ENCODE measurements at regions not wholly inside any gene's neighbourhood (a gene's known extent, or its start where the extent isn't known, plus 50 kb on each side); places are given as distances from the start of the nearest gene placed in this dataset.
A peak's percentile ranks its signal among the peaks of the same experiment; 100 is the strongest.
"Not testable (repeated sequence)": the region's sequence is repeated elsewhere in the genome, so short reads cannot be mapped to it uniquely, and the experiment has no call there.

DNA sequence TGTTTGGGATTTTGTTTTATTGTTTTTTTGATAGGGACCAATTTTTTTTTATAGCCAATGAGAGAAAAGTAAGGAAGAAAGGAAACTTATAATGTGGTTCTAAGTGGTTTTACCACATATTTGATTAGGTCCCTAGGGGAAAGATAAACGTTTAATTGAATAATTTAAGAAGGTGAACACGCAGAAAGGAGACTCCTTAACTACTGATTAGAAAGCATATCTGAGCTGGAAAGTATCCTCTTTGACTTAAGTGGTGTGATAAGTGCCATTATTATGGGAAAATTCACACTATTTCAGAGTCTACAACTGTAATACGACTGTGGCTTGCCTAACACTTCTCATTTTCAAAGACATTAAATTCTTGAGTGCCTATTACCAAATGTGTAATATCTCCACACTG is 106.5 kb upstream of the GRAMD1B start:
- no peak overlapping the region for H3K27ac Mint-ChIP-seq (ENCODE audit: unreplicated experiment)
- H3K36me3 Mint-ChIP-seq (ENCODE audit: unreplicated experiment) = no peaks in the 10 kb centered on the region
- no peak for DNase-seq
- H3K9me3 Mint-ChIP-seq (ENCODE audit: unreplicated experiment) = no peaks in the 10 kb centered on the region
- no peaks in the 10 kb centered on the region for H3K4me1 Mint-ChIP-seq (ENCODE audit: low read depth, unreplicated experiment)
- TF ChIP-seq, protein P1, sequence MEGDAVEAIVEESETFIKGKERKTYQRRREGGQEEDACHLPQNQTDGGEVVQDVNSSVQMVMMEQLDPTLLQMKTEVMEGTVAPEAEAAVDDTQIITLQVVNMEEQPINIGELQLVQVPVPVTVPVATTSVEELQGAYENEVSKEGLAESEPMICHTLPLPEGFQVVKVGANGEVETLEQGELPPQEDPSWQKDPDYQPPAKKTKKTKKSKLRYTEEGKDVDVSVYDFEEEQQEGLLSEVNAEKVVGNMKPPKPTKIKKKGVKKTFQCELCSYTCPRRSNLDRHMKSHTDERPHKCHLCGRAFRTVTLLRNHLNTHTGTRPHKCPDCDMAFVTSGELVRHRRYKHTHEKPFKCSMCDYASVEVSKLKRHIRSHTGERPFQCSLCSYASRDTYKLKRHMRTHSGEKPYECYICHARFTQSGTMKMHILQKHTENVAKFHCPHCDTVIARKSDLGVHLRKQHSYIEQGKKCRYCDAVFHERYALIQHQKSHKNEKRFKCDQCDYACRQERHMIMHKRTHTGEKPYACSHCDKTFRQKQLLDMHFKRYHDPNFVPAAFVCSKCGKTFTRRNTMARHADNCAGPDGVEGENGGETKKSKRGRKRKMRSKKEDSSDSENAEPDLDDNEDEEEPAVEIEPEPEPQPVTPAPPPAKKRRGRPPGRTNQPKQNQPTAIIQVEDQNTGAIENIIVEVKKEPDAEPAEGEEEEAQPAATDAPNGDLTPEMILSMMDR (IDR thresholded peaks at IDR 0.05; ENCODE audit: partially characterized antibody, unreplicated experiment) = no peak
- no peak overlapping the region for H3K4me3 Mint-ChIP-seq (ENCODE audit: unreplicated experiment)
- H3K27me3 Mint-ChIP-seq (ENCODE audit: unreplicated experiment) = no peaks in the 10 kb centered on the region

DNA sequence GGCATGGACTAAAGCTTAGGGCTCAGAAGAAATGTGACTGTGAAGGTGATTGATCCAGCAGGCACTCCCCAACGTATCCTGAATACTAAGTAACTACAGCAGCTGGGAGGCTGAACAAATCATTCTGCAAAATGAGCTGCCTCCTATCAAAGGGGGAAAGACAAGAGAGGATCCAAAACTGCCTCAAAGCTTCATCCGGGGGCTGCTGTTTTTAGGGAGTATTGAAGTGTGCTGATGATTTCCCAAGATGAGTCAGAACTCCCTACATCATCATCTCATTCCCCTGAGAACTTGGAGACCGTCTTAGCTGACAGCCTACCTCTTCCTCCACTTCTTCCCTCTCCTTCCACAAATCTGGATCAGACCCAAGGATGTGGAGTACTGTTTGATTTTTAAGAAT is 108.4 kb upstream of the GRAMD1B start:
- no peak overlapping the region for H3K27ac Mint-ChIP-seq (ENCODE audit: unreplicated experiment)
- no peak overlapping the region for H3K4me3 Mint-ChIP-seq (ENCODE audit: unreplicated experiment)
- no peaks in the 10 kb centered on the region for H3K36me3 Mint-ChIP-seq (ENCODE audit: unreplicated experiment)
- H3K4me1 Mint-ChIP-seq (ENCODE audit: low read depth, unreplicated experiment) = no peaks in the 10 kb centered on the region
- no peaks in the 10 kb centered on the region for H3K27me3 Mint-ChIP-seq (ENCODE audit: unreplicated experiment)
- TF ChIP-seq, protein P1 (IDR thresholded peaks at IDR 0.05; ENCODE audit: partially characterized antibody, unreplicated experiment) = no peak
- peaks cover 4% of the 10 kb centered on the region for H3K9me3 Mint-ChIP-seq (ENCODE audit: unreplicated experiment)
- no peak for DNase-seq

DNA sequence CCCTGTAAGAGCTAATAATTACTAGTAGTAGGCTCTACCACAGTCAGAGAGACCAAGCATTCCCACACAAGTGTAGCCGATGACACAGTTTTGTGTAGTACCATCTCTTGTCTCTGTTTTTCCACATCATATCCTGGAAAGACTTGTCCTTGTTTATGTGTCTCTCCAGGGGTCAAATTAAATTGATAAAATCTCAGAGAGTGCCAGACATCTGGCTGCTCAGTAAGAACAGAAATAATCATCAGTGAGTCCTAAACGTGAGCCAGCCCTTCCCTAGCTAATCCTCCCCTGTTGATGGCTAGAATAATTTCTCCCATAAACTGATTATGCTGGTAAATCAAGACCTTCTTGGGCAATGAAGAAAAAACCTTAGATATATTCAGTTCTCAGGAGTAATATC is 111.4 kb upstream of the GRAMD1B start:
- Mint-ChIP-seq H3K27me3 (ENCODE audit: unreplicated experiment) (no peaks in the 10 kb centered on the region), H3K9me3 (ENCODE audit: unreplicated experiment) (peaks cover 4% of the 10 kb centered on the region), H3K4me3 (ENCODE audit: unreplicated experiment) (no peak overlapping the region), H3K27ac (ENCODE audit: unreplicated experiment) (no peak overlapping the region), H3K36me3 (ENCODE audit: unreplicated experiment) (no peaks in the 10 kb centered on the region), H3K4me1 (ENCODE audit: low read depth, unreplicated experiment) (no peaks in the 10 kb centered on the region)
- TF ChIP-seq, protein P1 (IDR thresholded peaks at IDR 0.05; ENCODE audit: partially characterized antibody, unreplicated experiment) = no peak
- no peak for DNase-seq

DNA sequence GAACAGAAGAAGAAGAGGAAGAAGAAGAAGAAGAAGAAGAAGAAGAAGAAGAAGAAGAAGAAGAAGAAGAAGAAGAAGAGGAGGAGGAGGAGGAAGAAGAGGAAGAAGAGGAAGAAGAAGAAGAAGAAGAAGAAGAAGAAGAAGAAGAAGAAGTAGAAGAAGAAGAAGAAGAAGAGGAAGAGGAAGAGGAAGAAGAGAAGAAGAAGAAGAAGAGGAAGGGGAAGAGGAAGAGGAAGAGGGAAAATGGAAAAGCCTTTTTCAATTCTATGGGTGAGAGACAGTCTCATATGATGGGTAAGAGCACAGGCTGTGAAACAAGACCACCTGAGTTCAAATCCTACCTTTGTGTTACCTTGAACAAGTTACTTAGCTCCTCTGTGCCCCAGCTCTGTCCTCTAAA is 111.9 kb upstream of the GRAMD1B start:
- not testable (repeated sequence) for H3K36me3 Mint-ChIP-seq (ENCODE audit: unreplicated experiment); DNase-seq

DNA sequence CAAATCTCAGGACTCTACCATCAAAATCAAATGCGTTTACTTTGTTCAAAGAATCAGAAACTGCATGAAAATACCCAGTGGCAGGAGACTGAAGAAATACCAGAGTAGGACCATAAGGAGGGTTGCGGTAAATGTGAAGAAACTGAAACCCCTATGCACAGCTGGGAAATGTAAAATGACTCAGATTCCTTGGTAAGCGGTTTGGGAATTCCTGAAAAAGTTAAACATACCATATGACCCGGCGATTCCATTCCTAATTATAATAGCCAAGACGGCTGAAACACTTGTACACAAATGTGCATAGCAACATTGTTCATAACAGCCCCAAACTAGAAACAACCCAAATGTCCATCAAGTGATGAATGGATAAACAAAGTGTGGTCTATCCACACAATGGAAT is 114.1 kb upstream of the GRAMD1B start:
- Mint-ChIP-seq H3K27me3 (ENCODE audit: unreplicated experiment) (peaks cover 3% of the 10 kb centered on the region), H3K27ac (ENCODE audit: unreplicated experiment) (no peak overlapping the region), H3K4me3 (ENCODE audit: unreplicated experiment) (no peak overlapping the region), H3K9me3 (ENCODE audit: unreplicated experiment) (peaks cover 4% of the 10 kb centered on the region), H3K36me3 (ENCODE audit: unreplicated experiment) (no peaks in the 10 kb centered on the region), H3K4me1 (ENCODE audit: low read depth, unreplicated experiment) (no peaks in the 10 kb centered on the region)
- TF ChIP-seq, protein P1 (IDR thresholded peaks at IDR 0.05; ENCODE audit: partially characterized antibody, unreplicated experiment) = no peak
- no peak for DNase-seq

More for the DNA sequence above, 111.9 kb upstream of the GRAMD1B start:
- H3K27me3 Mint-ChIP-seq (ENCODE audit: unreplicated experiment); H3K4me1 Mint-ChIP-seq (ENCODE audit: low read depth, unreplicated experiment); H3K9me3 Mint-ChIP-seq (ENCODE audit: unreplicated experiment); H3K4me3 Mint-ChIP-seq (ENCODE audit: unreplicated experiment): not testable (repeated sequence)
- H3K27ac Mint-ChIP-seq (ENCODE audit: unreplicated experiment) = peak overlapping the region; percentile 39

DNA sequence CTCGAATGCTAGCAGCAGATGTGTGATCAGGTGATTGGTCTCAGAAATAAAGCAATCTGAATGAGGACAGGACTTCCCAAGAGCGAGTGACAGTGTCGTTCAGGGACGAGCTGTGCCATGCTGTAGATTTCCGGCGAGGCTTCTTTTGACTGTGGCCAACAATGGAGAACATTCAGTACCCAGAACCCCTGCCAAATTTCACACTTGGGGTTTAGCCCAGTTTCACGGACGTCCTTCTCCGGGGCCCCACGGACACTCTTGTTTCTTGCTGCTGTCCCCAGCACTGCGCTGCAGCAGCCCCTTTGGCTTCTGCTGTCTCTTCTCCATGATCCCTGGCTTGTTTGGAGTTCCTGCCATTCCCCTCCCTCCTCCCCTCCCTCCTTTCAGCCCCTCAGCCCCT is 115.1 kb upstream of the GRAMD1B start:
- Mint-ChIP-seq H3K27ac (ENCODE audit: unreplicated experiment) (no peak overlapping the region), H3K27me3 (ENCODE audit: unreplicated experiment) (peaks cover 3% of the 10 kb centered on the region), H3K36me3 (ENCODE audit: unreplicated experiment) (no peaks in the 10 kb centered on the region), H3K9me3 (ENCODE audit: unreplicated experiment) (peaks cover 4% of the 10 kb centered on the region), H3K4me3 (ENCODE audit: unreplicated experiment) (no peak overlapping the region), H3K4me1 (ENCODE audit: low read depth, unreplicated experiment) (no peaks in the 10 kb centered on the region)
- TF ChIP-seq, protein P1 (IDR thresholded peaks at IDR 0.05; ENCODE audit: partially characterized antibody, unreplicated experiment) = no peak
- no peak for DNase-seq
